ENCODE measurements at regions not wholly inside any gene's neighbourhood (a gene's known extent, or its start where the extent isn't known, plus 50 kb on each side); places are given as distances from the start of the nearest gene placed in this dataset.

GRCh38 chr17:36674278-36674650 lies 72.9 kb downstream of the MRM1 start:
- Histone ChIP-seq H3K4me1 (no peaks in the 10 kb centered on the region), H3K9me3 (no peaks in the 10 kb centered on the region), H3K36me3 (no peaks in the 10 kb centered on the region), H3K4me3 (no peak overlapping the region), H3K27ac (no peak overlapping the region), H3K27me3 (no peaks in the 10 kb centered on the region)
- no peak for DNase-seq (ENCODE audit: low spot score in 2 of 2)
- TF ChIP-seq POLR2A (IDR thresholded peaks at IDR 0.05) (no peak), CTCF (IDR thresholded peaks at IDR 0.05) (no peak), EP300 (IDR thresholded peaks at IDR 0.05) (no peak)
- 57 to 73% methylated on average over 3 to 4 of the region's 4 CpGs for WGBS, 2 donors

- no peak overlapping the region for H3K4me3 ChIP-seq
- 63 to 82% methylated on average over 5 to 6 of the region's 6 CpGs for whole genome bisulfite sequencing, 2 donors
- no peak for DNase-seq (ENCODE audit: low spot score in 2 of 2)
- no peaks in the 10 kb centered on the region for H3K27me3 ChIP-seq
- H3K9me3 ChIP-seq, result no peaks in the 10 kb centered on the region
- no peak for TF ChIP-seq CTCF (IDR thresholded peaks at IDR 0.05)
- no peak for TF ChIP-seq POLR2A (IDR thresholded peaks at IDR 0.05)
- TF ChIP-seq EP300 (IDR thresholded peaks at IDR 0.05), result no peak
- H3K27ac ChIP-seq, result no peak overlapping the region
- no peaks in the 10 kb centered on the region for H3K4me1 ChIP-seq
- no peaks in the 10 kb centered on the region for H3K36me3 ChIP-seq
These were observed 73.9 kb downstream of the MRM1 start for GRCh38 chr17:36675250-36675649.

- DNase-seq (ENCODE audit: low spot score in 2 of 2), result no peak
- H3K9me3 ChIP-seq, result no peaks in the 10 kb centered on the region
- no peak overlapping the region for H3K27ac ChIP-seq
- H3K4me1 ChIP-seq, result no peaks in the 10 kb centered on the region
- WGBS, 2 donors, result 45 to 63% methylated on average over 2 of the region's 2 CpGs
- no peaks in the 10 kb centered on the region for H3K36me3 ChIP-seq
- H3K4me3 ChIP-seq, result no peak overlapping the region
- no peak for TF ChIP-seq POLR2A (IDR thresholded peaks at IDR 0.05)
- TF ChIP-seq CTCF (IDR thresholded peaks at IDR 0.05), result no peak
- H3K27me3 ChIP-seq, result no peaks in the 10 kb centered on the region
These were observed 74.4 kb downstream of the MRM1 start for GRCh38 chr17:36675786-36676185.

GRCh38 chr17:36679815-36680467 lies 78.6 kb downstream of the MRM1 start:
- H3K27ac ChIP-seq, result no peak overlapping the region
- H3K27me3 ChIP-seq, result no peaks in the 10 kb centered on the region
- H3K4me1 ChIP-seq, result no peaks in the 10 kb centered on the region
- TF ChIP-seq EP300 (IDR thresholded peaks at IDR 0.05) (no peak), POLR2A (IDR thresholded peaks at IDR 0.05) (no peak), CTCF (IDR thresholded peaks at IDR 0.05) (no peak)
- no peak for DNase-seq (ENCODE audit: low spot score in 2 of 2)
- WGBS, 2 donors, result 67 to 75% methylated on average over 9 of the region's 9 CpGs
- H3K9me3 ChIP-seq, result no peaks in the 10 kb centered on the region
- H3K36me3 ChIP-seq, result no peaks in the 10 kb centered on the region
- H3K4me3 ChIP-seq, result no peak overlapping the region

GRCh38 chr17:36680701-36681202 lies 79.4 kb downstream of the MRM1 start:
- Histone ChIP-seq H3K27ac (no peak overlapping the region), H3K4me1 (no peaks in the 10 kb centered on the region), H3K9me3 (no peaks in the 10 kb centered on the region), H3K27me3 (no peaks in the 10 kb centered on the region), H3K36me3 (no peaks in the 10 kb centered on the region), H3K4me3 (no peak overlapping the region)
- DNase-seq (ENCODE audit: low spot score in 2 of 2), result no peak
- 58 to 62% methylated on average over 6 of the region's 6 CpGs for WGBS, 2 donors
- no peak for TF ChIP-seq CTCF (IDR thresholded peaks at IDR 0.05)
- no peak for TF ChIP-seq EP300 (IDR thresholded peaks at IDR 0.05)
- no peak for TF ChIP-seq POLR2A (IDR thresholded peaks at IDR 0.05)

All from tibial nerve (tissue), 4 donors.